Prostate gland (tissue), 2 donors: ENCODE measurements at regions not wholly inside any gene's neighbourhood (a gene's known extent, or its start where the extent isn't known, plus 50 kb on each side); places are given as distances from the start of the nearest gene placed in this dataset.

ENCODE experiments used
- CTCF ChIP-seq, 4 experiments: fragments of 200-600 bp in 2 of 4; fragments of 450-650 bp in 2 of 4; sonication (generic) in 2 of 4; IDR thresholded peaks; 1 replicate in 3 of 4; 2 replicates in 1 of 4; pipeline ENCODE4 v1.5.1; 2016 to 2019; ENCODE audit warnings: antibody characterized with exemption in 4 of 4, mild to moderate bottlenecking in 2 of 4, moderate library complexity in 2 of 4
- POLR2A ChIP-seq: fragments of 450-650 bp; IDR thresholded peaks from one replicate; pipeline ENCODE4 v1.6.1; 2016; ENCODE audit warnings: antibody characterized with exemption, mild to moderate bottlenecking
- POLR2AphosphoS5 ChIP-seq: sonication (generic); formaldehyde crosslinking; IDR thresholded peaks from one replicate; pipeline ENCODE4 v1.6.1; 2017; ENCODE audit warnings: antibody characterized with exemption

DNA sequence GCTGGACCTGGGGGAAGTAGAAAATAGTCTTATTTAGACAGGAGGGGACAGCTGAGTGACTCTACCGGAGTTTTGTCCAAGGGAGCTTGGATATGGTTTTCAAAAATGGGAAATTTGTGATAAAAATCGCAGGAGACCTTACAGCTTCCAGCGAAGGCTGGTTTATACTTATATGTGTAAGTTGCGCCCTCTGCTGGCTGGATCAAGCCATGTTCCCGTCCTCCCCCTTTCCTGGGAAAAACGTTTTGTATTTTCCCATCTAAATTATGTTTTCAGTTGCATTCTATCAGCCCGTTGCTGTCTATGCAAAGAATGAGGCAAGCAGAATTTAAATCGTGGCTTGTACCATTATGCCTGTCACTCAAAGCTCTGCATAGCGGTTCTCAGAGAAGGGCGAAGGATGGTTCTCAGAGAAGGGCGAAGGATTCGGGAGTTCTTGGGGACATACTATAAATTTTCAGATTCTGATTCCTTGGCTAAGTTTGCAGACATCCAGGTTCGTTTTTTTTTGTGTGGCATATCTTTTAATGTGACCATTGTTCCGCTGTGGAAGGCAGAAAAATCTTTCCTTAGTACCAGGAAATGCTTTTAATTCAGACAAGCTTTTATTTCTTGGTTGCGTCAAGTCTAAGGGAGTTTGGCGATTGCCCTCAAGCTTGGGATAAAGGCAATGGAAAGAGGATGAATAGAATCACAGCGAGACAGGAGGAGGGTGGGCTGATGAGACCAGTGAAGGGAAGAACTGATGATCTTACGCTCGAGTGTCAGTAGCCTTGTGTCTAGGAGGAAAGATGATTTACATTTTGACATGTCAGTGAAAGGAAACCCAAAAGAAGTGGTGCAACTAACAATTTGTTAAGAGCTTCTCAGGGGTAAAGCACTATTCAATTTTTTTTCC is 128.5 kb upstream of the ARX start:
- TF ChIP-seq POLR2A = no peak
- TF ChIP-seq CTCF (IDR thresholded peaks at IDR 0.05) = peak; percentile 22 to 57 (median 54)
- no peak for TF ChIP-seq POLR2AphosphoS5
